ENCODE measurements at regions not wholly inside any gene's neighbourhood (a gene's known extent, or its start where the extent isn't known, plus 50 kb on each side); places are given as distances from the start of the nearest gene placed in this dataset.
"Not testable (repeated sequence)": the region's sequence is repeated elsewhere in the genome, so short reads cannot be mapped to it uniquely, and the experiment has no call there.

- DNase-seq = no peak
Observed at GRCh38 chr5:87150630-87151029, 117.1 kb upstream of the RASA1 start.

GRCh38 chr5:87151547-87151946 is 116.1 kb upstream of the RASA1 start:
- no peak for DNase-seq

- no peak for DNase-seq
Observed at GRCh38 chr5:87152886-87153285, 114.8 kb upstream of the RASA1 start.

- DNase-seq = no peak
Observed at GRCh38 chr5:87154191-87154590, 113.5 kb upstream of the RASA1 start.

- no peak for DNase-seq
Observed at GRCh38 chr5:87155106-87155505, 112.6 kb upstream of the RASA1 start.

DNA sequence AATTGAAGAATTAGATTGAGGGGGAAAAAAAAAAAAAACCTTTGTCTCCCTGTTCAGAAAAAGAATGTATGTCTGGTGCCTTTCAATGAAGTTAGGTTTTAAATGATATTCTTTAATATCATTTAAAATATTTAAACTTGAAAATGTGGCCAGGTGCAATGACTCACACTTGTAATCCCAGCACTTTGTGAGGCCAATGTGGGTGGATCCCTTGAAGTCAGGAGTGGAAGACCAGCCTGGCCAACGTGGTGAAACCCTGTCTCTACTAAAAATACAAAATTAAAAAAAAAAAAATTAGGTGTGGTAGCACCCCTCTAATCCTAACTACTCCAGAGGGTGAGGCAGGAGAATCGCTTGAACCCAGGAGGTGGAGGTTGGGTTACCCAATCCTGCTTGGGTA is 111.1 kb upstream of the RASA1 start:
- DNase-seq = no peak

DNA sequence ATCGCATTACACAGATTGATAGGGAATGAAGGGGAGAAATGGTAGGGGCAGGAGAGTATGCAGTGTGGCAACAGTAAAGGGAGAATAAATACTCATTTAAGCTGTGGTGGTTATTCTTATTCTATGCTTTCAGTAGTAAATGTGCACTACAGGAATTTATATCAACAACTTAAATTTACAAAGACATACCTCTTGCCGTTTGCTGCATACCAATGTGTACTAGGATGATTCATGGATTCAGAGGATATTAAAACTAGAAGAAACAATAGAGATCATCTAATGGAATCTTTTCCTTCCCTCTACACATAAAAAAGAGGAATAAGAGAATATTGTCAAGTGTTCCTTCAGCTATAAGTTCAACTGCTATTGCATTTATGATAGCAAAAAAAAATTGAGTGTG is 103.3 kb upstream of the RASA1 start:
- DNase-seq = no peak

DNA sequence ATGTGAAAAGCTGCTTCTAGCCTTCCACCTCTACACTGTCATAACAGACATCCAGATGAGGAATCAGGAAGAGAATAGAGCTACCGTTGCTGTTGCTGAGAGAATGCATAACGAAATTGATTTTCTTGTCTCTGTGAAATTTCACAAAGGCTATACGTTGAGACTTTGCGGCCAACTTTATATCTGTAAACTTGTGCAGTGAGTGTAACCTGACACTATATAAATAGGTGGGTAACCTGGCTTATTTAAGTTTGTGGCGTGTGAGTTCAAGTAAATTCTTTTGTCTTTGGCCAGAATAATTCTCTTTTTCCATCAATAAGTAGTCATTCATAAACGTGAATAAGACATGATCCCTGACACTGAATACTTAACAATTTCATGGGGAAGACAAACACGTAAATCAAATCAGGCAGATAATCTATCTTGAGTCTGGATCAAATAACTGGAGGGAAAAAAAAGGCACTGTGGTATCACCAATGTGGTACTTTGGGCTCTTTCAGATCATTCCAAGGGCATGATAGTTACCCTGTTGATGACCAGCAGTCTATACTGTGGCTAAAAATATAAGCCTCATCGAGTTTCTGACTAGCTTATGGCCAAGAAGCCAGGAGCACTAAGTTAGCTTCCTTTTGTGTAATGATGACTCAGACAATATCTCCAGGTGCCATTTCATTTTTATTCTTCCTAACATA is 98.2 kb upstream of the RASA1 start:
- DNase-seq = no peak

- DNase-seq = no peak
Observed at GRCh38 chr5:87170799-87171198, 96.9 kb upstream of the RASA1 start.

DNA sequence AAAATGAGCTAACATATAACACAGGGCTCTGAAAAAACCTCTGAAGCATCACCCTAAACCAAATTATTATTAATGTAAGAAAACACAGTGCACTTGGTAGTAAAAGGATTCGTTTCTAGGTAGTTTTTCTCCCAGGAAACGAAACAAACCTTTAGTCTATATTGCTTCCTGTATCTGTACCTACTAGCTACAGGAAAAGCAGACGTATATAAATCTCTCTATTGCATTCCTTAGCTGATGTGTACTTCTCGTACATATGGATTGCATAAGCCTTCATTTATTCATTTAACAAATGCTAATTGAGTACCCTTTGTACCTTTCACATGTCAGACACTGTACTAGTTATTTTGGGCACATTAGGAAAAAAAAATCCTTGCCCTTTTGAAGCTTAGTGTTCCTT is 85.0 kb upstream of the RASA1 start:
- no peak for DNase-seq

GRCh38 chr5:87183896-87184295 is 83.8 kb upstream of the RASA1 start:
- no peak for DNase-seq

- no peak for DNase-seq
Observed at GRCh38 chr5:87184605-87185004, 83.1 kb upstream of the RASA1 start.

GRCh38 chr5:87185838-87186237 is 81.8 kb upstream of the RASA1 start:
- DNase-seq = no peak

GRCh38 chr5:87188391-87188790 is 79.3 kb upstream of the RASA1 start:
- no peak for DNase-seq

- DNase-seq = no peak
Observed at GRCh38 chr5:87190041-87190440, 77.6 kb upstream of the RASA1 start.

- no peak for DNase-seq
Observed at GRCh38 chr5:87190687-87191086, 77.0 kb upstream of the RASA1 start.

DNA sequence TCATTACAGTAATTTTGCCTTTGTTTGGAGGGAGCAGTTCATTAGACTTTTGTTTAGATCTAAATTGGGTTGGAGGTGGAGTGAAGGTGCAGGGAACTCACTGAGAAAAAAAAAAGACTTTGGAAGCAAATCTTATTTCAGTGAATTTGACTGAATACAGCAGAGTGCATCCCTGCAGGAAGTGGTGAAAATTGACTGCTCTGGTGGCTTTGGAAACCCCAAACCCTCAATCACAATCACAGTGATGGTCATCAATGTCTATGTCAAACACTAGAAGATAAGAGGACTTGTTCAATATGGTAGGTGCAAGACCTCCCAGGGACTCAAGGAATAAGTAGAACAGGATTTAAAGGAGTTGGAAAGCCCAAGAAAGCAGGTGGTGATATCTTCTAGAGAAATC is 76.0 kb upstream of the RASA1 start:
- no peak for DNase-seq

DNA sequence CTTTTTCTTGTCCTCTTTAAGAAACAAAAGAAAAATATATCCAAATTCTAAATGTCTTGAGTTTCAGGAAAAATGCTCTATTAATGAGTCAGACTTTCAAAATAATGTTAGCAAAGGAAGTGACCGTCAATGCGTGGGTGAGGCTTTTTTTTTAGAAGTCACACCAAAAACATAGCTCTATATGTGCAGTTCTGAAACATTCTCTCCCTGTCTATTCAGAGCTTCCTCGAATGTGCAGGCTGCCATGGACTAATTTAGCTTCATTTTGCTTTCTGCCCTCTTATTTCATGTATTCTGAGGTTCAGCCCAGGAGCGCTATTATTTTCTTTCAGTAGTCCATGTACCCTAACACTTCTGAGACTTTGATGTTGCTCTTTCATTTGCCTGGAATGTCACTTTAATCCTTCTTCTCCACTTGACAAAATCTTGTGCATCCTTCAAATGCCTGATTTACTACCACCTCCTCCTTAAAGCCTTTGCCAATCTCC is 72.5 kb upstream of the RASA1 start:
- DNase-seq = no peak

DNA sequence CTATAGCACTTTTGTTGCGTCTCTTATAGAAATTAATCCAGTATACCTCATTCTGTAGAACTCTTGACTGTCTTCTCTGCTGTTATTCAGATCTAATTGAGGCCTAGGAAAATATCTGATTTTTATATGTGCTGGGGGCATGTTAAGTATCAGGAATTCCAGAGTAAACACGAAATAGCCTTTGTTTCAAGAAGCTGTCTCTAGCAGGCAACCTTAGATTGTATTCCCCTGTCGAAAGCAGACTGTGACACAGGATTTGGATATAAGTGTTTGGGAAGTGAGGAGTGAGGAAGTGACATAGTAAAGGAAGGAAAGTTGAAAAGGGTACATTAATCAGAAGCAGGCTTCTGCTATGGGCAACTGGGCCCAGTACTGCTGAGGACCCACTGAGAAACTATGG is 72.1 kb upstream of the RASA1 start:
- no peak for DNase-seq

DNA sequence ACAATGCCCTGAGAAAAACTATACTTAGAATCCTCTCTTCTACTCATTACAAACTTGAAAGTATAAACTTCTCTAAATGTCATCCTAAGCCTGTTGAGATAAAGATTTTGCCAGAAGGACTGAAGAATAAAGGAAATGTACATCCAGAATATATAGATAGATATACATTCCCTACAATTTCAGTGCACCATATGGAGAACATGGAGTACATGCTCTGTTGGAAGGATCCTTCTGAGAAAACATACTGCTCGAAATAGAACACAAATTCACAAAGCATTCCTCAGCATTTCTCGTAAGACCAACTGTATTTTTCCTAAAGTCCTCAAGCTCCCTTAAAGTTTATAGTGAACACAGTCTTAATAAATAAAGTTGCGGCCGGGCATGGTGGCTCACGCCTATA is 69.7 kb upstream of the RASA1 start:
- no peak for DNase-seq

DNA sequence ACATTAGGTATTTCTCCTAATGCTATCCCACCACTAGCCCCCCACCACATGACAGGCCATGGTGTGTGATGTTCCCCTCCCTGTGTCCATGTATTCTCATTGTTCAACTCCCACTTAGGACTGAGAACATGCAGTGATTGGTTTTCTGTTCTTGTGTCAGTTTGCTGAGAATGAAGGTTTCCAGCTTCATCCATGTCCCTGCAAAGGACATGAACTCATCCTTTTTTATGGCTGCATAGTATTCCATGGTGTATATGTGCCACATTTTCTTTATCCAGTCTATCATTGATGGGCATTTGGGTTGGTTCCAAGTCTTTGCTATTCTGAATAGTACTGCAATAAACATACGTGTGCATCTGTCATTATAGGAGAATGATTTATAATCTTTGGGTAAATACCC is 68.4 kb upstream of the RASA1 start:
- DNase-seq = not testable (repeated sequence)

- not testable (repeated sequence) for DNase-seq
Observed at GRCh38 chr5:87199704-87200103, 68.0 kb upstream of the RASA1 start.

DNA sequence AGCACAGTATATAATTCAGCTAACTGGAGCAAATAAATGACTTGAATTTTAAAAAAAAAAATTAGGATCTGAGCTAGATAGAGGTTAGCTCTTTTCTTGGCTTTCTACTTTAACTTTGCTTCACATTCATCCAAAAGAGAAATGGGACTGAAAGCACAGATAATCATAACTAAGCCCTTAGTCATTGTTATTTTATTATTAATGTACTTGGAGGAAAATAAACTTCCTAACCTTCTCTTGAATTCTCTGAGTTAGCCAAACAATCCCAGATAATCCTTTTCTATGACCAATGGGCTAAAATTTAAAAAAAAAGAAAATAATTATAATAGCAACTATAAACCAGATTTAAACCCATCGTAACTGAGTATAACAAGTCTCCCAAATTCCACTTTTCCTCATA is 57.6 kb upstream of the RASA1 start:
- DNase-seq = no peak

DNA sequence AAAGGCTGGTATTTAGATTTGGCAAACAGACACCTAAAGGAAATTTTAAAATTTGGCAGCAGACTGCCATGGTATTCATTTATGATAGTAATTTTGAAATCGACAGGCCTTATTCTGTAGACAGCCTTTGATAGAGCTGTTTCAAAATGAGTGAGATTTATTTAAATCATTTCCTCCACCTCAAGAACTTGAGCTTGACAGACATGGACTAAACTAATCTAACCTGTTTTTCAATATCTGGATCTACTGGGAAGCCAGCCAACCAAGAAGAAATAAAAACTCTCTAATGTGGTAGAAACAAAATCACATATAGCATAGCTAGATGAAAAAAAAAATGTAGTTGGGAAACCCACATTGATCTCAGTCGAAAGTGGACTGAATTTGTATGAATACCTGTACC is 56.9 kb upstream of the RASA1 start:
- peak; percentile 3 for DNase-seq

DNA sequence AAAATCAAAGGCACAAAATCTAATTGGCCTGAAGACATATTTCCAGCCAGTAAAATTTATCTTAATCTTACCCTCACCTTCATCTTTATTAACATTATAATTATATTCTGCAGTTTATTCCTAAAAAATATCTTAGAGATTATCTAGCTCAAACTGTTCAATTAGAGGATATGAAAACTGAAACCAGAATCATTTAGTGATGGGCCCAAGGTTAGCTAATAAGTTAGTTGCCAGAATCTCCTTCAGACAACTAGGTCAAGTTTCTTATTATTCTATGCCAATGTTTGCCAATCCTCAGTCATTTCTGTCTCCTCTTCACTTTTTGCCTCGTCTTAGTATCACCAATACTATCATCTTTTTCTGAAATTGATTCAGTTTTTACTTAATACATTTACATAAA is 56.0 kb upstream of the RASA1 start:
- DNase-seq = no peak

Measured in NCI-H774 (cell line).